Mesendoderm (in vitro differentiated cells): ENCODE measurements at regions not wholly inside any gene's neighbourhood (a gene's known extent, or its start where the extent isn't known, plus 50 kb on each side); places are given as distances from the start of the nearest gene placed in this dataset.

Experiments used
- DNase-seq: peaks from one replicate; pipeline ENCODE4 v3.0.0; 2013
- H2AK5ac ChIP-seq: 2 replicates; pipeline ENCODE4 v1.6.1; 2013; ENCODE audit warnings: low read length, inconsistent platforms
- H2BK120ac ChIP-seq: 2 replicates; pipeline ENCODE4 v1.6.1; 2013; ENCODE audit warnings: low read depth, mild to moderate bottlenecking, low read length, moderate library complexity, mixed read lengths
- H2BK15ac ChIP-seq: replicated peaks from 2 replicates; pipeline ENCODE4 v1.6.1; 2013; ENCODE audit warnings: low read depth, mild to moderate bottlenecking, moderate library complexity
- H2BK5ac ChIP-seq: 2 replicates; pipeline ENCODE4 v1.6.1; 2013; ENCODE audit warnings: low read length, inconsistent platforms
- H3K18ac ChIP-seq: 2 replicates; pipeline ENCODE4 v1.6.1; 2013; ENCODE audit warnings: mild to moderate bottlenecking, low read length, mixed read lengths
- H3K23ac ChIP-seq: one replicate; pipeline ENCODE4 v1.6.1; 2013; ENCODE audit warnings: low read length
- H3K27ac ChIP-seq: 2 replicates; pipeline ENCODE4 v1.5.1; 2013; ENCODE audit warnings: low read depth, mild to moderate bottlenecking, inconsistent platforms, low read length, moderate library complexity
- H3K27me3 ChIP-seq: 2 replicates; pipeline ENCODE4 v1.6.1; 2013; ENCODE audit warnings: low read length, control low read depth, mild to moderate bottlenecking, inconsistent platforms; ENCODE audit not compliant: insufficient read depth, poor library complexity
- H3K36me3 ChIP-seq: 2 replicates; pipeline ENCODE4 v1.6.1; 2013; ENCODE audit warnings: low read length, inconsistent platforms; ENCODE audit not compliant: control insufficient read depth, insufficient read depth
- H3K4ac ChIP-seq: one replicate; pipeline ENCODE4 v1.6.1; 2013; ENCODE audit warnings: low read depth, mild to moderate bottlenecking, low read length, moderate library complexity
- H3K4me1 ChIP-seq: 2 replicates; pipeline ENCODE4 v1.6.1; 2013; ENCODE audit warnings: low read depth, low read length, inconsistent platforms; ENCODE audit not compliant: control insufficient read depth
- H3K4me2 ChIP-seq: 2 replicates; pipeline ENCODE4 v1.6.1; 2013; ENCODE audit warnings: low read length
- H3K4me3 ChIP-seq: 2 replicates; pipeline ENCODE4 v1.5.1; 2013; ENCODE audit warnings: mild to moderate bottlenecking, low read length
- H3K56ac ChIP-seq: one replicate; pipeline ENCODE4 v1.6.1; 2013; ENCODE audit warnings: low read length
- H3K79me1 ChIP-seq: 2 replicates; pipeline ENCODE4 v1.6.1; 2013; ENCODE audit warnings: low read length, inconsistent platforms
- H3K79me2 ChIP-seq: 2 replicates; pipeline ENCODE4 v1.6.1; 2013; ENCODE audit warnings: mild to moderate bottlenecking, low read length; ENCODE audit not compliant: control insufficient read depth, insufficient read depth
- H3K9ac ChIP-seq: 2 replicates; pipeline ENCODE4 v1.6.1; 2013; ENCODE audit warnings: low read length, inconsistent platforms
- H4K5ac ChIP-seq: one replicate; pipeline ENCODE4 v1.6.1; 2013; ENCODE audit warnings: low read length
- H4K8ac ChIP-seq: one replicate; pipeline ENCODE4 v1.6.1; 2013; ENCODE audit warnings: low read depth, mild to moderate bottlenecking, control low read depth, low read length, moderate library complexity
- WGBS: extraction: QIAGEN DNeasy Blood & Tissue Kit; methylation state at CpG from one replicate; pipeline ENCODE4 v1.1.7; 2013; ENCODE audit warnings: low lambda C conversion rate, missing lambda C conversion rate; ENCODE audit not compliant: insufficient coverage; ENCODE audit errors: extremely low coverage; 5-methylcytosine and 5-hydroxymethylcytosine counted together

GRCh38 chr2:203789618-203790017, 78.0 kb upstream of the CTLA4 start:
- H2BK5ac ChIP-seq, result no peak overlapping the region
- DNase-seq, result no peak
- no peak overlapping the region for H2AK5ac ChIP-seq
- H3K9ac ChIP-seq, result no peak overlapping the region
- H3K4me3 ChIP-seq, result no peak overlapping the region
- H3K79me2 ChIP-seq, result no peaks in the 10 kb centered on the region
- no peaks in the 10 kb centered on the region for H3K4me1 ChIP-seq
- no peak overlapping the region for H2BK15ac ChIP-seq
- H3K27ac ChIP-seq, result no peak overlapping the region
- no peaks in the 10 kb centered on the region for H3K79me1 ChIP-seq
- no peak overlapping the region for H3K23ac ChIP-seq
- H3K36me3 ChIP-seq, result no peaks in the 10 kb centered on the region
- no peak overlapping the region for H4K5ac ChIP-seq
- no peak overlapping the region for H3K18ac ChIP-seq
- H3K4me2 ChIP-seq, result no peak overlapping the region
- H3K4ac ChIP-seq, result no peak overlapping the region
- H3K56ac ChIP-seq, result no peak overlapping the region
- H3K27me3 ChIP-seq, result no peaks in the 10 kb centered on the region
- no peak overlapping the region for H4K8ac ChIP-seq
- H2BK120ac ChIP-seq, result no peak overlapping the region

GRCh38 chr2:203790134-203790852, 77.3 kb upstream of the CTLA4 start:
- Histone ChIP-seq H3K36me3 (no peaks in the 10 kb centered on the region), H3K27me3 (no peaks in the 10 kb centered on the region), H3K4me3 (no peak overlapping the region), H2BK5ac (no peak overlapping the region), H2BK15ac (no peak overlapping the region), H3K56ac (no peak overlapping the region), H3K79me2 (no peaks in the 10 kb centered on the region), H3K23ac (no peak overlapping the region), H2BK120ac (no peak overlapping the region), H3K4me2 (no peak overlapping the region), H3K4ac (no peak overlapping the region), H2AK5ac (no peak overlapping the region), H3K79me1 (no peaks in the 10 kb centered on the region), H3K4me1 (no peaks in the 10 kb centered on the region), H4K8ac (no peak overlapping the region), H3K18ac (no peak overlapping the region), H3K9ac (no peak overlapping the region), H4K5ac (no peak overlapping the region), H3K27ac (no peak overlapping the region)
- WGBS, result no CpG with 5 or more reads among the region's 2 CpGs
- no peak for DNase-seq

DNA sequence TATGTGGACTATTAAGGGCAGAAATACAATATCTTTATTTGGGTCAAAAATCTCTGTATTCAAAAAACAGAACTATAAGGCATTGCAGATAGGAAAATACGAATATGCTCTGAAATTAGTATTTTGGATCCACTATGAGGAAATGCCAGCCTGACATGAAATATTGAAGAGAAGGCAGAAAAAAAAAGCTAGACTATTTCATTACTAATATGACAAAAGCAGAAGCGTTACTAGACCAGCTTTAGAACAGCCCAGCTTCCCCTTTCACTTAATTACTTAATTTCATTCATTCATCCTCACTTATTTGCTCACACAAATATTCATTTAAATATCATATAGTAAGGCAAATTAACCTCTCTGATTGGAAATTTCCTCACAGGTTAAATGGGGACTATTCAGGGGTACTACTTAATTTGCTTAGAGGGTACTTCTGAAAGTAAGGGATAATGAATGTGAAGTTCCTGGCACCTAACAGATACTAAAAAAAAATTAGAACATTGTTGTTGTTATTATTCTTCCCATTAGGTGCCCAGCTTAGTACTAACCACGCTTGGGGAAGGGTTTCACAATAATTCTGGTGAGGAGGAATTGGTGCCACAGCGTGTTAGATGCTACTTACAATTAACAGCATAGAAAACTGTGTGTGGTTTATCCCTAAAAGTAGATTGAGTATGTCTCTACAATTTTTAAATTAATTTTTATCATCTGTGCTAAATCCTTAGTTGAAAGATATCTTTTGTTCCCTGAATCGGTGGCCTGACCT, 71.1 kb upstream of the CTLA4 start:
- no peak overlapping the region for H4K8ac ChIP-seq
- H4K5ac ChIP-seq, result no peak overlapping the region
- H3K18ac ChIP-seq, result no peak overlapping the region
- H3K4me3 ChIP-seq, result no peak overlapping the region
- no peak for DNase-seq
- H3K27me3 ChIP-seq, result no peaks in the 10 kb centered on the region
- no peak overlapping the region for H3K27ac ChIP-seq
- H3K4ac ChIP-seq, result no peak overlapping the region
- no peak overlapping the region for H2BK5ac ChIP-seq
- no peak overlapping the region for H2BK15ac ChIP-seq
- H3K4me2 ChIP-seq, result no peak overlapping the region
- H3K79me1 ChIP-seq, result no peaks in the 10 kb centered on the region
- H3K79me2 ChIP-seq, result no peaks in the 10 kb centered on the region
- no peak overlapping the region for H2AK5ac ChIP-seq
- no peak overlapping the region for H3K23ac ChIP-seq
- H3K9ac ChIP-seq, result no peak overlapping the region
- H2BK120ac ChIP-seq, result no peak overlapping the region
- WGBS, result no CpG with 5 or more reads among the region's 5 CpGs
- H3K4me1 ChIP-seq, result no peaks in the 10 kb centered on the region
- no peaks in the 10 kb centered on the region for H3K36me3 ChIP-seq
- no peak overlapping the region for H3K56ac ChIP-seq

DNA sequence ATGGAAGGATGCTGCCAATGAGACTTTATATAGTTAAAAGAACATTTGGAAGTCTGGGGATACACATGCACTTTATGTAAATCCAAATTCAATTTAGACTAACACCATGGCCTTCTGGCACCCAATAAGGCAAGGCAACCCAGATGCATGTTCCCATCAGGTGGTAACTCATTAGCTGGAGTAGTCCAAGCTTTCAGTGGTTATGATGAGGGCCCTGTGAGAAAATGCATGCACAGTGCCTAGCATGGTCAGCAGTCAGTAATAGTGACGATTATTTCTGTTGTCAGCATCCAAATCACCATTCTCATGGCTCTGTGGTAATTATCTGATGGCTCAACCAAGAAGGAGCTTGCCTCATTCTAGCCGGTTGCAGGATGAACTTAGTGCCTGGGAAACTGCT, 70.3 kb upstream of the CTLA4 start:
- no peak overlapping the region for H4K8ac ChIP-seq
- H2BK120ac ChIP-seq, result no peak overlapping the region
- no CpG with 5 or more reads among the region's 2 CpGs for WGBS
- no peaks in the 10 kb centered on the region for H3K4me1 ChIP-seq
- no peak overlapping the region for H3K27ac ChIP-seq
- H4K5ac ChIP-seq, result no peak overlapping the region
- no peaks in the 10 kb centered on the region for H3K36me3 ChIP-seq
- H3K18ac ChIP-seq, result no peak overlapping the region
- no peaks in the 10 kb centered on the region for H3K79me1 ChIP-seq
- H3K79me2 ChIP-seq, result no peaks in the 10 kb centered on the region
- H3K9ac ChIP-seq, result no peak overlapping the region
- H2BK5ac ChIP-seq, result no peak overlapping the region
- no peak for DNase-seq
- H3K4me2 ChIP-seq, result no peak overlapping the region
- H3K56ac ChIP-seq, result no peak overlapping the region
- H3K4me3 ChIP-seq, result no peak overlapping the region
- no peak overlapping the region for H2BK15ac ChIP-seq
- H3K27me3 ChIP-seq, result no peaks in the 10 kb centered on the region
- no peak overlapping the region for H2AK5ac ChIP-seq
- no peak overlapping the region for H3K4ac ChIP-seq
- no peak overlapping the region for H3K23ac ChIP-seq

GRCh38 chr2:203797712-203798111, 69.9 kb upstream of the CTLA4 start:
- Histone ChIP-seq H3K4me2 (no peak overlapping the region), H3K27ac (no peak overlapping the region), H4K8ac (no peak overlapping the region), H3K36me3 (no peaks in the 10 kb centered on the region), H3K79me2 (no peaks in the 10 kb centered on the region), H3K27me3 (no peaks in the 10 kb centered on the region), H3K23ac (no peak overlapping the region), H4K5ac (no peak overlapping the region), H2BK120ac (no peak overlapping the region), H2BK15ac (no peak overlapping the region), H3K4me3 (no peak overlapping the region), H2BK5ac (no peak overlapping the region), H3K4me1 (no peaks in the 10 kb centered on the region), H2AK5ac (no peak overlapping the region), H3K56ac (no peak overlapping the region), H3K9ac (no peak overlapping the region), H3K79me1 (no peaks in the 10 kb centered on the region), H3K18ac (no peak overlapping the region), H3K4ac (no peak overlapping the region)
- no peak for DNase-seq
- no CpG with 5 or more reads among the region's 1 CpG for WGBS
